Neural progenitor cell (in vitro differentiated cells): ENCODE measurements at regions not wholly inside any gene's neighbourhood (a gene's known extent, or its start where the extent isn't known, plus 50 kb on each side); places are given as distances from the start of the nearest gene placed in this dataset.

Experiments used
- DNase-seq: peaks from one replicate; pipeline ENCODE4 v3.0.0-alpha.2; 2016; ENCODE audit warnings: low spot score
- H2AFZ ChIP-seq: fragments of 200-600 bp; sonication (generic); replicated peaks from 2 replicates; pipeline ENCODE4 v1.6.1; 2016; ENCODE audit warnings: antibody characterized with exemption
- H3F3A ChIP-seq: fragments of 200-600 bp; sonication (generic); 2 replicates; pipeline ENCODE4 v1.6.1; 2016; ENCODE audit warnings: antibody characterized with exemption, low read depth
- H3K27ac ChIP-seq: fragments of 200-600 bp; sonication (generic); 2 replicates; pipeline ENCODE4 v1.5.1; 2016; ENCODE audit warnings: mild to moderate bottlenecking
- H3K27me3 ChIP-seq: fragments of 200-600 bp; sonication (generic); 2 replicates; pipeline ENCODE4 v1.6.1; 2016; ENCODE audit warnings: mild to moderate bottlenecking, moderate library complexity
- H3K36me3 ChIP-seq: fragments of 200-600 bp; sonication (generic); 2 replicates; pipeline ENCODE4 v1.5.1; 2016
- H3K4me1 ChIP-seq: fragments of 200-600 bp; sonication (generic); 2 replicates; pipeline ENCODE4 v1.6.1; 2016; ENCODE audit warnings: mixed run types
- H3K4me2 ChIP-seq: fragments of 200-600 bp; sonication (generic); 2 replicates; pipeline ENCODE4 v1.6.1; 2016
- H3K4me3 ChIP-seq: fragments of 200-600 bp; sonication (generic); 2 replicates; pipeline ENCODE4 v1.5.1; 2016
- H3K79me2 ChIP-seq: fragments of 200-600 bp; sonication (generic); 2 replicates; pipeline ENCODE4 v1.6.1; 2016; ENCODE audit warnings: low read depth
- H3K9ac ChIP-seq: fragments of 200-600 bp; sonication (generic); 2 replicates; pipeline ENCODE4 v1.6.1; 2016
- H3K9me3 ChIP-seq: fragments of 200-600 bp; sonication (generic); 2 replicates; pipeline ENCODE4 v1.5.1; 2016; ENCODE audit warnings: low read depth
- H4K20me1 ChIP-seq: fragments of 200-600 bp; sonication (generic); 2 replicates; pipeline ENCODE4 v1.6.1; 2016; ENCODE audit warnings: low read depth
- H3K27ac Mint-ChIP-seq: 3 replicates; pipeline ENCODE4 v1.8.0; 2021; ENCODE audit warnings: mixed read lengths
- H3K27me3 Mint-ChIP-seq: 2 replicates; pipeline ENCODE4 v1.8.0; 2022; ENCODE audit warnings: low read depth, mild to moderate bottlenecking, inconsistent platforms, moderate library complexity, mixed read lengths; ENCODE audit not compliant: insufficient read depth
- H3K36me3 Mint-ChIP-seq: 3 replicates; pipeline ENCODE4 v1.8.0; 2021; ENCODE audit warnings: mixed read lengths
- H3K4me1 Mint-ChIP-seq: 3 replicates; pipeline ENCODE4 v1.8.0; 2021; ENCODE audit warnings: mixed read lengths
- H3K4me3 Mint-ChIP-seq: 3 replicates; pipeline ENCODE4 v1.8.0; 2021; ENCODE audit warnings: mild to moderate bottlenecking, moderate library complexity, mixed read lengths
- H3K9me3 Mint-ChIP-seq: 3 replicates; pipeline ENCODE4 v1.8.0; 2020; ENCODE audit warnings: mixed read lengths
- CTCF ChIP-seq: fragments of 200-600 bp; sonication (generic); IDR thresholded peaks from 2 replicates; pipeline ENCODE4 v1.5.1; 2017; ENCODE audit warnings: antibody characterized with exemption, mild to moderate bottlenecking
- EZH2 ChIP-seq: fragments of 200-600 bp; sonication (generic); IDR thresholded peaks from 2 replicates; pipeline ENCODE4 v1.6.1; 2017; ENCODE audit warnings: antibody characterized with exemption, mild to moderate bottlenecking, moderate library complexity
- EZH2phosphoT487 ChIP-seq: fragments of 200-600 bp; sonication (generic); IDR thresholded peaks from 2 replicates; pipeline ENCODE4 v1.6.1; 2017; ENCODE audit warnings: antibody characterized with exemption

- DNase-seq = no peak
- H3K27ac Mint-ChIP-seq = no peak overlapping the region
- no peaks in the 10 kb centered on the region for H3K36me3 Mint-ChIP-seq
- peaks cover 4% of the 10 kb centered on the region for H3K27me3 Mint-ChIP-seq
- no peak overlapping the region for H3K4me2 ChIP-seq
- H3K9me3 ChIP-seq = no peaks in the 10 kb centered on the region
- no peaks in the 10 kb centered on the region for H3K27me3 ChIP-seq
- peaks cover 2% of the 10 kb centered on the region for H3K4me1 Mint-ChIP-seq
- no peak overlapping the region for H3K4me3 ChIP-seq
- H3K4me1 ChIP-seq = no peaks in the 10 kb centered on the region
- no peak overlapping the region for H3K4me3 Mint-ChIP-seq
- H3K9me3 Mint-ChIP-seq = no peaks in the 10 kb centered on the region
- H4K20me1 ChIP-seq = no peaks in the 10 kb centered on the region
- H3K27ac ChIP-seq = no peak overlapping the region
- no peak overlapping the region for H2AFZ ChIP-seq
- no peak for TF ChIP-seq EZH2phosphoT487
- TF ChIP-seq CTCF = no peak
- no peak for TF ChIP-seq EZH2
- H3F3A ChIP-seq = no peaks in the 10 kb centered on the region
- H3K36me3 ChIP-seq = no peaks in the 10 kb centered on the region
- H3K79me2 ChIP-seq = no peaks in the 10 kb centered on the region
- no peak overlapping the region for H3K9ac ChIP-seq
Observed at GRCh38 chr13:34414616-34415015, 527.5 kb upstream of the NBEA start.

- H3K4me1 ChIP-seq = no peaks in the 10 kb centered on the region
- Mint-ChIP-seq H3K9me3 (no peaks in the 10 kb centered on the region), H3K4me3 (no peak overlapping the region), H3K4me1 (no peaks in the 10 kb centered on the region), H3K27me3 (peaks cover 4% of the 10 kb centered on the region), H3K36me3 (no peaks in the 10 kb centered on the region), H3K27ac (no peak overlapping the region)
- TF ChIP-seq EZH2phosphoT487 (no peak), CTCF (no peak), EZH2 (no peak)
- no peak overlapping the region for H3K9ac ChIP-seq
- H3K4me3 ChIP-seq = no peak overlapping the region
- DNase-seq = no peak
- no peaks in the 10 kb centered on the region for H3K36me3 ChIP-seq
- no peaks in the 10 kb centered on the region for H3K9me3 ChIP-seq
- no peaks in the 10 kb centered on the region for H4K20me1 ChIP-seq
- no peaks in the 10 kb centered on the region for H3K79me2 ChIP-seq
- H3K4me2 ChIP-seq = no peak overlapping the region
- no peaks in the 10 kb centered on the region for H3F3A ChIP-seq
- no peaks in the 10 kb centered on the region for H3K27me3 ChIP-seq
- H3K27ac ChIP-seq = no peak overlapping the region
- H2AFZ ChIP-seq = no peak overlapping the region
Observed at GRCh38 chr13:34416971-34417380, 525.1 kb upstream of the NBEA start.

GRCh38 chr13:34417896-34418295 lies 524.2 kb upstream of the NBEA start:
- no peaks in the 10 kb centered on the region for H3K4me1 Mint-ChIP-seq
- Histone ChIP-seq H3K27me3 (no peaks in the 10 kb centered on the region), H3K36me3 (no peaks in the 10 kb centered on the region), H3K79me2 (no peaks in the 10 kb centered on the region), H3K9ac (no peak overlapping the region), H3F3A (no peaks in the 10 kb centered on the region), H3K9me3 (no peaks in the 10 kb centered on the region), H3K27ac (no peak overlapping the region), H3K4me1 (no peaks in the 10 kb centered on the region), H2AFZ (no peak overlapping the region), H4K20me1 (no peaks in the 10 kb centered on the region), H3K4me3 (no peak overlapping the region), H3K4me2 (no peak overlapping the region)
- no peak for TF ChIP-seq EZH2phosphoT487
- no peak for TF ChIP-seq CTCF
- no peak for TF ChIP-seq EZH2
- no peaks in the 10 kb centered on the region for H3K9me3 Mint-ChIP-seq
- no peaks in the 10 kb centered on the region for H3K36me3 Mint-ChIP-seq
- no peak overlapping the region for H3K27ac Mint-ChIP-seq
- no peak for DNase-seq
- H3K4me3 Mint-ChIP-seq = no peak overlapping the region
- peaks cover 2% of the 10 kb centered on the region for H3K27me3 Mint-ChIP-seq
